ENCODE measurements at regions not wholly inside any gene's neighbourhood (a gene's known extent, or its start where the extent isn't known, plus 50 kb on each side); places are given as distances from the start of the nearest gene placed in this dataset.
A peak's percentile ranks its signal among the peaks of the same experiment; 100 is the strongest.

- H3K27me3 ChIP-seq (ENCODE audit: control insufficient read depth in 3 of 3, insufficient read depth in 3 of 3, low read length in 3 of 3) = no peaks in the 10 kb centered on the region
- H3K27ac ChIP-seq (ENCODE audit: low read depth in 1 of 3, low read length in 2 of 3) = no peak overlapping the region
- WGBS, 3 donors = 87 to 95% (median 94%) methylated on average over 2 of the region's 2 CpGs
- no peaks in the 10 kb centered on the region for H3K4me1 ChIP-seq (ENCODE audit: control insufficient read depth in 3 of 3, insufficient read depth in 2 of 3, low read depth in 1 of 3, low read length in 2 of 3)
- FAIRE-seq (no peak), DNase-seq (no peak)
- H3K36me3 ChIP-seq (ENCODE audit: control insufficient read depth in 3 of 3, insufficient read depth in 2 of 3, low read depth in 1 of 3, low read length in 3 of 3) = no peaks in the 10 kb centered on the region
- no peaks in the 10 kb centered on the region for H3K9me3 ChIP-seq (ENCODE audit: control insufficient read depth in 2 of 2, insufficient read depth in 1 of 2, low read depth in 1 of 2, low read length in 1 of 2)
- no peak overlapping the region for H3K4me3 ChIP-seq (ENCODE audit: low read depth in 1 of 3, low read length in 3 of 3)
These were observed 442.7 kb downstream of the TENT5A start for GRCh38 chr6:81309811-81310210.

- Histone ChIP-seq H3K9me3 (ENCODE audit: control insufficient read depth in 2 of 2, insufficient read depth in 1 of 2, low read depth in 1 of 2, low read length in 1 of 2) (no peaks in the 10 kb centered on the region), H3K27ac (ENCODE audit: low read depth in 1 of 3, low read length in 2 of 3) (no peak overlapping the region), H3K4me1 (ENCODE audit: control insufficient read depth in 3 of 3, insufficient read depth in 2 of 3, low read depth in 1 of 3, low read length in 2 of 3) (no peaks in the 10 kb centered on the region), H3K27me3 (ENCODE audit: control insufficient read depth in 3 of 3, insufficient read depth in 3 of 3, low read length in 3 of 3) (no peaks in the 10 kb centered on the region), H3K4me3 (ENCODE audit: low read depth in 1 of 3, low read length in 3 of 3) (no peak overlapping the region), H3K36me3 (ENCODE audit: control insufficient read depth in 3 of 3, insufficient read depth in 2 of 3, low read depth in 1 of 3, low read length in 3 of 3) (no peaks in the 10 kb centered on the region)
- 72 to 84% (median 76%) methylated on average over 6 of the region's 6 CpGs for WGBS, 3 donors
- FAIRE-seq = no peak
- DNase-seq = peak in 1 of 2 donors; percentile 1
These were observed 443.8 kb downstream of the TENT5A start for GRCh38 chr6:81308577-81309279.

GRCh38 chr6:81307651-81308214, 444.7 kb downstream of the TENT5A start:
- no peak for DNase-seq
- FAIRE-seq = no peak
- H3K27ac ChIP-seq (ENCODE audit: low read depth in 1 of 3, low read length in 2 of 3) = no peak overlapping the region
- H3K36me3 ChIP-seq (ENCODE audit: control insufficient read depth in 3 of 3, insufficient read depth in 2 of 3, low read depth in 1 of 3, low read length in 3 of 3) = no peaks in the 10 kb centered on the region
- WGBS, 3 donors = 82 to 88% (median 88%) methylated on average over 4 of the region's 4 CpGs
- no peak overlapping the region for H3K4me3 ChIP-seq (ENCODE audit: low read depth in 1 of 3, low read length in 3 of 3)
- no peaks in the 10 kb centered on the region for H3K9me3 ChIP-seq (ENCODE audit: control insufficient read depth in 2 of 2, insufficient read depth in 1 of 2, low read depth in 1 of 2, low read length in 1 of 2)
- no peaks in the 10 kb centered on the region for H3K27me3 ChIP-seq (ENCODE audit: control insufficient read depth in 3 of 3, insufficient read depth in 3 of 3, low read length in 3 of 3)
- H3K4me1 ChIP-seq (ENCODE audit: control insufficient read depth in 3 of 3, insufficient read depth in 2 of 3, low read depth in 1 of 3, low read length in 2 of 3) = no peaks in the 10 kb centered on the region

GRCh38 chr6:81304466-81304865, 448.0 kb downstream of the TENT5A start:
- WGBS, 3 donors = 42 to 75% (median 58%) methylated on average over 1 of the region's 1 CpG

GRCh38 chr6:81300961-81301360, 451.5 kb downstream of the TENT5A start:
- FAIRE-seq (no peak), DNase-seq (no peak)
- H3K9me3 ChIP-seq (ENCODE audit: control insufficient read depth in 2 of 2, insufficient read depth in 1 of 2, low read depth in 1 of 2, low read length in 1 of 2) = no peaks in the 10 kb centered on the region
- H3K27me3 ChIP-seq (ENCODE audit: control insufficient read depth in 3 of 3, insufficient read depth in 3 of 3, low read length in 3 of 3) = no peaks in the 10 kb centered on the region
- H3K27ac ChIP-seq (ENCODE audit: low read depth in 1 of 3, low read length in 2 of 3) = no peak overlapping the region
- no peak overlapping the region for H3K4me3 ChIP-seq (ENCODE audit: low read depth in 1 of 3, low read length in 3 of 3)
- no peaks in the 10 kb centered on the region for H3K4me1 ChIP-seq (ENCODE audit: control insufficient read depth in 3 of 3, insufficient read depth in 2 of 3, low read depth in 1 of 3, low read length in 2 of 3)
- WGBS, 3 donors = 61 to 68% (median 67%) methylated on average over 1 of the region's 1 CpG
- H3K36me3 ChIP-seq (ENCODE audit: control insufficient read depth in 3 of 3, insufficient read depth in 2 of 3, low read depth in 1 of 3, low read length in 3 of 3) = no peaks in the 10 kb centered on the region

More at GRCh38 chr6:81304466-81304865, 448.0 kb downstream of the TENT5A start:
- H3K36me3 ChIP-seq (ENCODE audit: control insufficient read depth in 3 of 3, insufficient read depth in 2 of 3, low read depth in 1 of 3, low read length in 3 of 3) = no peaks in the 10 kb centered on the region
- H3K4me1 ChIP-seq (ENCODE audit: control insufficient read depth in 3 of 3, insufficient read depth in 2 of 3, low read depth in 1 of 3, low read length in 2 of 3) = no peaks in the 10 kb centered on the region
- H3K27me3 ChIP-seq (ENCODE audit: control insufficient read depth in 3 of 3, insufficient read depth in 3 of 3, low read length in 3 of 3) = no peaks in the 10 kb centered on the region
- no peaks in the 10 kb centered on the region for H3K9me3 ChIP-seq (ENCODE audit: control insufficient read depth in 2 of 2, insufficient read depth in 1 of 2, low read depth in 1 of 2, low read length in 1 of 2)
- no peak overlapping the region for H3K4me3 ChIP-seq (ENCODE audit: low read depth in 1 of 3, low read length in 3 of 3)
- DNase-seq = no peak
- no peak overlapping the region for H3K27ac ChIP-seq (ENCODE audit: low read depth in 1 of 3, low read length in 2 of 3)
- FAIRE-seq = no peak

GRCh38 chr6:81298751-81299150, 453.7 kb downstream of the TENT5A start:
- 87 to 89% (median 88%) methylated on average over 3 of the region's 3 CpGs for WGBS, 3 donors
- H3K27ac ChIP-seq (ENCODE audit: low read depth in 1 of 3, low read length in 2 of 3) = no peak overlapping the region
- H3K4me3 ChIP-seq (ENCODE audit: low read depth in 1 of 3, low read length in 3 of 3) = no peak overlapping the region
- FAIRE-seq (no peak), DNase-seq (no peak)
- H3K27me3 ChIP-seq (ENCODE audit: control insufficient read depth in 3 of 3, insufficient read depth in 3 of 3, low read length in 3 of 3) = no peaks in the 10 kb centered on the region
- no peaks in the 10 kb centered on the region for H3K4me1 ChIP-seq (ENCODE audit: control insufficient read depth in 3 of 3, insufficient read depth in 2 of 3, low read depth in 1 of 3, low read length in 2 of 3)
- H3K36me3 ChIP-seq (ENCODE audit: control insufficient read depth in 3 of 3, insufficient read depth in 2 of 3, low read depth in 1 of 3, low read length in 3 of 3) = no peaks in the 10 kb centered on the region
- no peaks in the 10 kb centered on the region for H3K9me3 ChIP-seq (ENCODE audit: control insufficient read depth in 2 of 2, insufficient read depth in 1 of 2, low read depth in 1 of 2, low read length in 1 of 2)

GRCh38 chr6:81295310-81295709, 457.2 kb downstream of the TENT5A start:
- Histone ChIP-seq H3K4me1 (ENCODE audit: control insufficient read depth in 3 of 3, insufficient read depth in 2 of 3, low read depth in 1 of 3, low read length in 2 of 3) (no peaks in the 10 kb centered on the region), H3K27ac (ENCODE audit: low read depth in 1 of 3, low read length in 2 of 3) (no peak overlapping the region), H3K9me3 (ENCODE audit: control insufficient read depth in 2 of 2, insufficient read depth in 1 of 2, low read depth in 1 of 2, low read length in 1 of 2) (no peaks in the 10 kb centered on the region), H3K4me3 (ENCODE audit: low read depth in 1 of 3, low read length in 3 of 3) (no peak overlapping the region), H3K36me3 (ENCODE audit: control insufficient read depth in 3 of 3, insufficient read depth in 2 of 3, low read depth in 1 of 3, low read length in 3 of 3) (no peaks in the 10 kb centered on the region), H3K27me3 (ENCODE audit: control insufficient read depth in 3 of 3, insufficient read depth in 3 of 3, low read length in 3 of 3) (no peaks in the 10 kb centered on the region)
- DNase-seq (no peak), FAIRE-seq (no peak)

GRCh38 chr6:81293896-81294295, 458.6 kb downstream of the TENT5A start:
- no peak for DNase-seq

GRCh38 chr6:81289229-81289628, 463.3 kb downstream of the TENT5A start:
- no peak for DNase-seq
- Histone ChIP-seq H3K27me3 (ENCODE audit: control insufficient read depth in 3 of 3, insufficient read depth in 3 of 3, low read length in 3 of 3) (no peaks in the 10 kb centered on the region), H3K4me3 (ENCODE audit: low read depth in 1 of 3, low read length in 3 of 3) (no peak overlapping the region), H3K36me3 (ENCODE audit: control insufficient read depth in 3 of 3, insufficient read depth in 2 of 3, low read depth in 1 of 3, low read length in 3 of 3) (no peaks in the 10 kb centered on the region), H3K4me1 (ENCODE audit: control insufficient read depth in 3 of 3, insufficient read depth in 2 of 3, low read depth in 1 of 3, low read length in 2 of 3) (no peaks in the 10 kb centered on the region), H3K9me3 (ENCODE audit: control insufficient read depth in 2 of 2, insufficient read depth in 1 of 2, low read depth in 1 of 2, low read length in 1 of 2) (no peaks in the 10 kb centered on the region), H3K27ac (ENCODE audit: low read depth in 1 of 3, low read length in 2 of 3) (no peak overlapping the region)
- no peak for FAIRE-seq

More at GRCh38 chr6:81293896-81294295, 458.6 kb downstream of the TENT5A start:
- Histone ChIP-seq H3K4me1 (ENCODE audit: control insufficient read depth in 3 of 3, insufficient read depth in 2 of 3, low read depth in 1 of 3, low read length in 2 of 3) (no peaks in the 10 kb centered on the region), H3K27ac (ENCODE audit: low read depth in 1 of 3, low read length in 2 of 3) (no peak overlapping the region), H3K9me3 (ENCODE audit: control insufficient read depth in 2 of 2, insufficient read depth in 1 of 2, low read depth in 1 of 2, low read length in 1 of 2) (no peaks in the 10 kb centered on the region), H3K27me3 (ENCODE audit: control insufficient read depth in 3 of 3, insufficient read depth in 3 of 3, low read length in 3 of 3) (no peaks in the 10 kb centered on the region), H3K36me3 (ENCODE audit: control insufficient read depth in 3 of 3, insufficient read depth in 2 of 3, low read depth in 1 of 3, low read length in 3 of 3) (no peaks in the 10 kb centered on the region), H3K4me3 (ENCODE audit: low read depth in 1 of 3, low read length in 3 of 3) (no peak overlapping the region)
- FAIRE-seq = no peak
- WGBS, 3 donors = 22 to 56% (median 41%) methylated on average over 2 of the region's 2 CpGs
